H1 (cell line): ENCODE measurements at regions not wholly inside any gene's neighbourhood (a gene's known extent, or its start where the extent isn't known, plus 50 kb on each side); places are given as distances from the start of the nearest gene placed in this dataset.

Experiments used
- CTCF ChIA-PET: fragments of 300-600 bp; sonication (Branson Sonifier 250); formaldehyde crosslinking; loops from one replicate; lab custom pipeline; 2021; ENCODE audit not compliant: partially characterized antibody; lab: Charles Lee
- POLR2A ChIA-PET: fragments of 300-600 bp; sonication (Branson Sonifier 250); formaldehyde crosslinking; loops from one replicate; lab custom pipeline; 2021; ENCODE audit warnings: inconsistent platforms; ENCODE audit not compliant: partially characterized antibody; lab: Charles Lee
- DNase-seq, 2 experiments: peaks; one replicate each; pipeline versions ENCODE4 v3.0.0 to v3.0.0-alpha.2; 2010 to 2022; ENCODE audit warnings: low spot score in 2 of 2, low read depth in 1 of 2, mixed read lengths in 1 of 2
- FAIRE-seq: peaks from 2 replicates; lab custom pipeline; 2011; peaks lifted over from hg19 to GRCh38; lab: Jason Lieb, UNC
- H2AFZ ChIP-seq: 2 replicates; pipeline ENCODE4 v1.8.1; 2012; ENCODE audit warnings: low read length, inconsistent platforms
- H2AK5ac ChIP-seq: 2 replicates; pipeline ENCODE4 v1.6.1; 2013; ENCODE audit warnings: low read depth, low read length
- H2BK120ac ChIP-seq: replicated peaks from 2 replicates; pipeline ENCODE3; 2013; ENCODE audit warnings: low read depth, low read length, inconsistent platforms
- H2BK12ac ChIP-seq: 2 replicates; pipeline ENCODE4 v1.6.1; 2013; ENCODE audit warnings: low read depth, low read length
- H2BK15ac ChIP-seq: 2 replicates; pipeline ENCODE4 v1.6.1; 2013; ENCODE audit warnings: low read length
- H2BK20ac ChIP-seq: 2 replicates; pipeline ENCODE4 v1.6.1; 2013; ENCODE audit warnings: low read length
- H2BK5ac ChIP-seq: 2 replicates; pipeline ENCODE4 v1.6.1; 2013; ENCODE audit warnings: low read depth, low read length
- H3K14ac ChIP-seq: 2 replicates; pipeline ENCODE4 v1.6.1; 2013; ENCODE audit warnings: inconsistent platforms; ENCODE audit not compliant: insufficient read length
- H3K18ac ChIP-seq: 2 replicates; pipeline ENCODE4 v1.6.1; 2013; ENCODE audit warnings: low read length; ENCODE audit errors: extremely low read depth
- H3K23ac ChIP-seq: 2 replicates; pipeline ENCODE4 v1.6.1; 2013; ENCODE audit warnings: inconsistent platforms; ENCODE audit not compliant: insufficient read length
- H3K23me2 ChIP-seq: 2 replicates; pipeline ENCODE4 v1.6.1; 2013; ENCODE audit warnings: low read depth, low read length
- H3K27ac ChIP-seq: 2 replicates; pipeline ENCODE4 v1.6.1; 2011; ENCODE audit warnings: low read depth, low read length, inconsistent platforms
- H3K27me3 ChIP-seq, 4 experiments: replicated peaks in 1 of 4; 1 replicate in 1 of 4; 2 replicates in 3 of 4; pipeline versions ENCODE4 v1.6.1 to v1.8.1; 2011 to 2013; ENCODE audit warnings: low read length in 3 of 4, mild to moderate bottlenecking in 3 of 4, inconsistent platforms in 2 of 4, mixed read lengths in 2 of 4, moderate library complexity in 1 of 4; ENCODE audit not compliant: control insufficient read depth in 3 of 4, insufficient read depth in 3 of 4; ENCODE audit errors: extremely low read depth in 1 of 4
- H3K36me3 ChIP-seq, 4 experiments: 2 replicates each; pipeline versions ENCODE4 v1.6.1 to v1.8.1; 2011 to 2013; ENCODE audit warnings: mild to moderate bottlenecking in 4 of 4, low read length in 3 of 4, moderate library complexity in 2 of 4, control low read depth in 1 of 4, inconsistent platforms in 1 of 4; ENCODE audit not compliant: insufficient read depth in 4 of 4, control insufficient read depth in 2 of 4
- H3K4ac ChIP-seq: replicated peaks from 2 replicates; pipeline ENCODE3; 2013; ENCODE audit warnings: low read length, low read depth, mixed read lengths, inconsistent platforms; ENCODE audit not compliant: insufficient read length
- H3K4me1 ChIP-seq, 4 experiments: replicated peaks in 1 of 4; 1 replicate in 1 of 4; 2 replicates in 3 of 4; pipeline versions ENCODE4 v1.6.1 to v1.8.1; 2011 to 2013; ENCODE audit warnings: low read length in 3 of 4, inconsistent platforms in 2 of 4, mixed read lengths in 1 of 4; ENCODE audit not compliant: insufficient read depth in 4 of 4, control insufficient read depth in 3 of 4
- H3K4me2 ChIP-seq, 2 experiments: 2 replicates each; pipeline versions ENCODE4 v1.6.1 to v1.8.1; 2011 to 2013; ENCODE audit warnings: low read depth in 2 of 2, low read length in 2 of 2, control low read depth in 1 of 2, inconsistent platforms in 1 of 2, mild to moderate bottlenecking in 1 of 2; ENCODE audit not compliant: insufficient read depth in 1 of 2
- H3K4me3 ChIP-seq, 4 experiments: fragments of 200-600, 300-600 bp in 1 of 4; sonication (generic), shearing (Covaris generic), sonication (Bioruptor Twin) in 1 of 4; 2 replicates each; pipeline versions ENCODE4 v1.5.1 to v1.8.1; 2011 to 2016; ENCODE audit warnings: low read length in 4 of 4, low read depth in 3 of 4, control low read depth in 2 of 4, inconsistent platforms in 2 of 4, mild to moderate bottlenecking in 2 of 4, mixed read lengths in 1 of 4, moderate library complexity in 1 of 4; ENCODE audit not compliant: insufficient read depth in 2 of 4; ENCODE audit errors: extremely low read depth in 1 of 4
- H3K56ac ChIP-seq: replicated peaks from 2 replicates; pipeline ENCODE3; 2013; ENCODE audit warnings: low read depth, mild to moderate bottlenecking, mixed read lengths, low read length, inconsistent platforms; ENCODE audit not compliant: insufficient read length
- H3K79me1 ChIP-seq: 2 replicates; pipeline ENCODE4 v1.6.1; 2013; ENCODE audit warnings: low read depth, low read length, control low read depth
- H3K79me2 ChIP-seq, 2 experiments: 2 replicates each; pipeline versions ENCODE4 v1.6.1 to v1.8.1; 2012 to 2013; ENCODE audit warnings: low read length in 2 of 2, mild to moderate bottlenecking in 2 of 2, inconsistent platforms in 1 of 2; ENCODE audit not compliant: insufficient read depth in 2 of 2, control insufficient read depth in 1 of 2
- H3K9ac ChIP-seq, 4 experiments: replicated peaks in 1 of 4; 1 replicate in 1 of 4; 2 replicates in 3 of 4; pipeline versions ENCODE4 v1.6.1 to v1.8.1; 2011 to 2013; ENCODE audit warnings: low read depth in 3 of 4, low read length in 3 of 4, control low read depth in 2 of 4, mild to moderate bottlenecking in 2 of 4, moderate library complexity in 2 of 4, inconsistent platforms in 1 of 4; ENCODE audit errors: extremely low read depth in 1 of 4
- H3K9me3 ChIP-seq, 2 experiments: 2 replicates each; pipeline versions ENCODE4 v1.6.1 to v1.8.1; 2012 to 2013; ENCODE audit warnings: mild to moderate bottlenecking in 2 of 2, moderate library complexity in 2 of 2, control low read depth in 1 of 2, inconsistent platforms in 1 of 2, low read depth in 1 of 2, low read length in 1 of 2, mixed read lengths in 1 of 2; ENCODE audit not compliant: insufficient read depth in 2 of 2
- H4K20me1 ChIP-seq, 2 experiments: replicated peaks in 1 of 2; 2 replicates each; pipeline versions ENCODE3 to v1.8.1; 2011 to 2013; ENCODE audit warnings: inconsistent platforms in 2 of 2, low read length in 2 of 2, mild to moderate bottlenecking in 1 of 2; ENCODE audit not compliant: insufficient read depth in 2 of 2, control insufficient read depth in 1 of 2
- H4K5ac ChIP-seq: 2 replicates; pipeline ENCODE4 v1.6.1; 2013; ENCODE audit warnings: low read length, low read depth, mixed read lengths, inconsistent platforms; ENCODE audit not compliant: insufficient read length
- H4K8ac ChIP-seq: 2 replicates; pipeline ENCODE4 v1.8.0; 2013; ENCODE audit warnings: mild to moderate bottlenecking, moderate library complexity, low read length, inconsistent platforms; ENCODE audit not compliant: insufficient read depth; ENCODE audit errors: extremely low read depth
- H4K91ac ChIP-seq: replicated peaks from 2 replicates; pipeline ENCODE3; 2013; ENCODE audit warnings: low read length, mixed read lengths, inconsistent platforms; ENCODE audit not compliant: insufficient read length
- ATF3 ChIP-seq: IDR thresholded peaks from 2 replicates; pipeline ENCODE4 v1.6.1; 2011; ENCODE audit warnings: low read depth, mild to moderate bottlenecking, low read length; ENCODE audit not compliant: insufficient read depth
- BCL11A ChIP-seq, 2 experiments: IDR thresholded peaks; one replicate each; pipeline ENCODE4 v1.6.1; 2011; ENCODE audit warnings: low read depth in 2 of 2, low read length in 2 of 2, mild to moderate bottlenecking in 2 of 2
- CEBPB ChIP-seq: IDR thresholded peaks from 2 replicates; pipeline ENCODE4 v1.6.1; 2012; ENCODE audit warnings: low read depth, low read length
- CREB1 ChIP-seq: IDR thresholded peaks from 2 replicates; pipeline ENCODE4 v1.6.1; 2012; ENCODE audit warnings: inconsistent platforms
- CTCF ChIP-seq, 3 experiments: IDR thresholded peaks; 1 replicate in 2 of 3; 2 replicates in 1 of 3; pipeline versions ENCODE4 v1.5.1 to v1.6.1; 2011; ENCODE audit warnings: low read length in 3 of 3, mild to moderate bottlenecking in 3 of 3, inconsistent platforms in 2 of 3, low read depth in 1 of 3, moderate library complexity in 1 of 3; ENCODE audit not compliant: insufficient read depth in 1 of 3; ENCODE audit errors: control extremely low read depth in 1 of 3
- EGR1 ChIP-seq: IDR thresholded peaks from 2 replicates; pipeline ENCODE4 v1.6.1; 2011; ENCODE audit warnings: low read depth, low read length, borderline replicate concordance
- GTF2F1 ChIP-seq: IDR thresholded peaks from 2 replicates; pipeline ENCODE4 v1.6.1; 2012; ENCODE audit warnings: low read depth, low read length, improper control_type of control experiment, borderline replicate concordance
- MAFK ChIP-seq: IDR thresholded peaks from 2 replicates; pipeline ENCODE4 v1.6.1; 2012; ENCODE audit warnings: low read depth, mild to moderate bottlenecking, improper control_type of control experiment, low read length
- RBBP5 ChIP-seq: IDR thresholded peaks from 2 replicates; pipeline ENCODE4 v1.7.1; 2012; ENCODE audit warnings: low read depth, mild to moderate bottlenecking, inconsistent platforms, low read length, moderate library complexity, borderline replicate concordance
- SIN3A ChIP-seq, 2 experiments: IDR thresholded peaks in 1 of 2; conservative IDR thresholded peaks in 1 of 2; 2 replicates each; pipeline ENCODE4 v1.6.1; 2011 to 2012; ENCODE audit warnings: low read length in 2 of 2, improper control_type of control experiment in 1 of 2, low read depth in 1 of 2, mild to moderate bottlenecking in 1 of 2
- TAF7 ChIP-seq: optimal IDR thresholded peaks from 2 replicates; pipeline ENCODE3; 2011; ENCODE audit warnings: low read depth, mild to moderate bottlenecking, inconsistent platforms, low read length, moderate library complexity, borderline replicate concordance
- WGBS, 2 experiments: shearing (Covaris generic) in 1 of 2; methylation state at CpG; one replicate each; pipeline versions ENCODE4 v1.1.6 to v1.1.7; 2013 to 2015; ENCODE audit warnings: low lambda C conversion rate in 2 of 2, mixed read lengths in 2 of 2, inconsistent platforms in 1 of 2, low coverage in 1 of 2, missing lambda C conversion rate in 1 of 2; ENCODE audit not compliant: insufficient replicate concordance in 2 of 2, insufficient coverage in 1 of 2, insufficient read length in 1 of 2; ENCODE audit errors: extremely low coverage in 1 of 2, missing lambda C conversion rate in 1 of 2; 5-methylcytosine and 5-hydroxymethylcytosine counted together

- peaks cover 0 to 4% (median 2%) of the 10 kb centered on the region in 4 experiments; a peak in 2 of 7 replicates for H3K4me1 ChIP-seq
- H3K27ac ChIP-seq = no peak overlapping the region
- no peak overlapping the region for H2BK20ac ChIP-seq
- H3K9me3 ChIP-seq = peaks cover 0 to 5% of the 10 kb centered on the region in 2 experiments; a peak in 2 of 4 replicates
- H3K23me2 ChIP-seq = no peaks in the 10 kb centered on the region
- no peak overlapping the region for H2AK5ac ChIP-seq
- peaks cover 3% of the 10 kb centered on the region; the same call in 1 of the 2 replicates for H3K79me1 ChIP-seq
- no peak overlapping the region for H4K5ac ChIP-seq
- H4K20me1 ChIP-seq = peaks cover 0 to 1% of the 10 kb centered on the region in 2 experiments
- H4K8ac ChIP-seq = no peak overlapping the region
- H3K4ac ChIP-seq = no peak overlapping the region
- CTCF ChIA-PET = interaction anchor here (1.2 to 2.2 kb wide), 3 partner anchors 9 to 35 kb away, joined by 3 to 7 read pairs (median 3); no protein-coding TSS in a partner anchor
- no peak overlapping the region for H3K4me3 ChIP-seq
- no peak overlapping the region for H3K4me2 ChIP-seq
- H3K23ac ChIP-seq = no peak overlapping the region
- 100% methylated on average over 1 of the region's 1 CpG; no CpG with 5 or more reads in 1 of the 2 experiments for WGBS, 2 experiments
- no peak overlapping the region for H2BK15ac ChIP-seq
- H3K56ac ChIP-seq = no peak overlapping the region
- H2BK120ac ChIP-seq = no peak overlapping the region
- POLR2A ChIA-PET = no interaction called here
- no peaks in the 10 kb centered on the region for H3K79me2 ChIP-seq
- H3K27me3 ChIP-seq = no peaks in the 10 kb centered on the region
- no peak overlapping the region for H2BK12ac ChIP-seq
- no peak for DNase-seq
- no peak for FAIRE-seq
- H4K91ac ChIP-seq = no peak overlapping the region
- H2BK5ac ChIP-seq = no peak overlapping the region
- no peak overlapping the region for H3K18ac ChIP-seq
- no peak overlapping the region for H3K14ac ChIP-seq
- H3K9ac ChIP-seq = no peak overlapping the region
- H2AFZ ChIP-seq = no peak overlapping the region
- no peaks in the 10 kb centered on the region; a peak in 2 of 8 replicates for H3K36me3 ChIP-seq
- no peak for TF ChIP-seq GTF2F1
- TF ChIP-seq CEBPB = no peak
- TF ChIP-seq ATF3 = no peak
- TF ChIP-seq SIN3A (conservative IDR thresholded peaks at IDR 0.05 in 1 of 2, IDR thresholded peaks at IDR 0.05 in 1 of 2; ENCODE audit: low read depth in 1 of 2, low read length in 2 of 2) = no peak
- no peak for TF ChIP-seq EGR1
- TF ChIP-seq CREB1 = no peak
- TF ChIP-seq BCL11A (IDR thresholded peaks at IDR 0.05; ENCODE audit: low read depth in 2 of 2, low read length in 2 of 2) = no peak
- no peak for TF ChIP-seq MAFK
- TF ChIP-seq CTCF (IDR thresholded peaks at IDR 0.05; ENCODE audit: control extremely low read depth in 1 of 3, insufficient read depth in 1 of 3, low read depth in 1 of 3, low read length in 3 of 3) = no peak
- TF ChIP-seq TAF7 = no peak
- TF ChIP-seq RBBP5 = no peak
Observed at GRCh38 chr10:29701306-29701705, 66.5 kb upstream of the SVIL start.
